ENCODE measurements at regions not wholly inside any gene's neighbourhood (a gene's known extent, or its start where the extent isn't known, plus 50 kb on each side); places are given as distances from the start of the nearest gene placed in this dataset.
"Not testable (repeated sequence)": the region's sequence is repeated elsewhere in the genome, so short reads cannot be mapped to it uniquely, and the experiment has no call there.

DNA sequence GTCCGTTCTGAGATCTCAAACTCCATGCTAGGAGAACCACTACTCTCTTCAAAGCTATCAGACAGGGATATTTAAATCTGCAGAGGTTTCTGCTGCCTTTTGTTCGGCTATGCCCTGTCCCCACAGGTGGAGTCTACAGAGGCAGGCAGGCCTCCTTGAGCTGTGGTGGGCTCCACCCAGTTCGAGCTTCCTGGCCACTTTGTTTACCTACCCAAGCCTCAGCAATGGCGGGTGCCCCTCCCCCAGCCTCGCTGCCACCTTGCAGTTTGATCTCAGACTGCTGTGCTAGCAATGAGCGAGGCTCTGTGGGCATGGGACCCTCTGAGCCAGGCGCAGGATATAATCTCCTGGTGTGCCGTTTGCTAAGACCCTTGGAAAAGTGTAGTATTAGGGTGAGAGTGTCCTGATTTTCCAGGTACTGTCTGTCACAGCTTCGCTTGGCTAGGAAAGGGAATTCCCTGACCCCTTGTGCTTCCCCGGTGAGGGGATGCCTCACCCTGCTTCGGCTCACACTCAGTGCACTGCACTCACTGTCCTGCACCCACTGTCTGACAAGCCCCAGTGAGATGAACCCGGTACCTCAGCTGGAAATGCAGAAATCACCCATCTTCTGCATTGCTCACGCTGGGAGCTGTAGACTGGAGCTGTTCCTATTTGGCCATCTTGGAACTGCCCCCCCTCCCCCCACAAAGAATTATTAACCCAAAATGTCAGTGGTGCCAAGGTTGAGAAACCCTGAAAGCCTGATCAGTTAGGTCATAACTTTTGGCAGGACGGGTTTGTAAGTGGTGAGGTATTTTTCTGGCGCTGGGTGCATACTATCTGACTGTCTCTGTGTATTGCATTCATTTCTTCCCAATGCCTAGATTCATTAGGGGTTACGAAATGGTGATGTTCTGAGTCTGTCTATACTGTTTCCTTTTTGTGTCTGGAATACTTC lies 181.4 kb downstream of the TEX29 start:
- DNase-seq (ENCODE audit: low read depth in 2 of 2), result not testable (repeated sequence)

DNA sequence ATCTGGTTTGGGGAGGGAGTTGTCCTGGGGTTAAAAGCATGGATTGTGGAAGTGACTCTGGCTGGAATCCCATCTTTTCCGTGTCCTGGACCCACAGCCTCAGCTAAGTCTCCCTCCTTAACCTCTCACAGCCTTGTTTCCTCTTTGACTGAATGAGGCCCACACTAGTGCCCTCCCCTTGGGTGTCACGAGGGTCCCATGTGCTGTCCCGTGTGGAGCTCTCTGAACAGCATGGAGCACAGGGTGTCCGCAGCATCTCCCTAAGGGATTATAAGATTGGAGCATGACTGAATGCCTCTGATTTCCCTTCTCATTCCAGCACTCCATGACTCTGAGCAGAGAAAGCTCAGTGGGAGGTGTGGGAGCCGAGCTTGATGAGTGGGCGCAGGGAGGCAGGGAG lies 182.5 kb downstream of the TEX29 start:
- no peak for DNase-seq (ENCODE audit: low read depth in 2 of 2)

DNA sequence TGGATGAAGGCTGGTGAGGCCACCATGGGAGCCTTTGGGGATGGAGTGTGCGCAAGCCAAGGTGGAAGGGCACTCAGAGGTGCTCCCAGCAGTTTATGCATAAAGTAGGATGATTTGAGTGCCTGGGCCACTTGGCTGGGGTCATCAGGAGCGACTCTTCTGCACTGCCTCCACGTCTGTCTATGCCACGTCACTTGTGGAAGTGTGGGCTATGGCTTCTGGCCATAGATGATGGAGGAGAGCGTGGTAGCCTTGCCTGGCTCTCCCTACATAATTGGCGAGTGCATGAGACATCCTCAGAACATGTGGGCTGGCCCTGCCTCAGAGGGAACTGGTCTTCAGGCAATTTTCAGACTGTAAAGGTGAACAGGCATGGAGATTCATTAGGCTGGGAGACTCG lies 182.9 kb downstream of the TEX29 start:
- no peak for DNase-seq (ENCODE audit: low read depth in 2 of 2)

DNA sequence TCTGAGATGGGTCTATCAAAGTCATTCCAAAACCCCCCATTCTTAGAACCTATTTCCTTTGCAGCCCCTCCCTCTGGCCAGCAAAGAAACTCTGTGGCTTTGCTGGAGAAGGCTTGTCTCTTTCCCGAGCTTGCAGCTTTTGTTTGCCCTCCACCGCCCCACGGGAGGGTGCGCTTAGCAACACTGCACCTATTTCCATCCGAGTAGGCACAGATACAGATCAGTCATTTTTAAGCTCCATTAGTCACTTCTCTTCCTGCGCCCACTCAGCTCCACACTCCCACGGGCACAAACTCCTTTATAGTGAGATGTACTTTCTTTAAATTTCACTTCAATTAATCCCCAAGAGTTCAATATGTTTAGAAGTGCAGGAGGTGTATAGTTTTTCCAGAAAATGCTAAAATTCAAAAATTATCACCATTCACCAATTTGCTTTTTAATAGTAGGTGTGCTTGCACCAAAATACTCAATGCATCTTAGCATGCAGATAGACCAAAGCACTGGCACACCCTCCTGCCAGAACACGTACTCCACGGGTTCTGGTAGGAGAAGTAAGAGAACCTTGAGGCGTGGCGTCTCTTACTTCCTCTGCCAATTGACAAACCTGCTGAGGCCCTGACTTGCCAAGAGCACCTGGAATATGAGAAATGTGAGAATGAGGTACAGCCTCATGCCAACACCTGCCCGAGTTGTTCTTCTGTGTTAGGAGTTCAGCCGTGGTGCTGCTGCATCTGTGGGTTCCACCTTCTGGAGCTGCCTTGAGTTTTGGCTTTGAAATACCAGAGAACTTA lies 183.7 kb downstream of the TEX29 start:
- DNase-seq (ENCODE audit: low read depth in 2 of 2), result no peak

DNA sequence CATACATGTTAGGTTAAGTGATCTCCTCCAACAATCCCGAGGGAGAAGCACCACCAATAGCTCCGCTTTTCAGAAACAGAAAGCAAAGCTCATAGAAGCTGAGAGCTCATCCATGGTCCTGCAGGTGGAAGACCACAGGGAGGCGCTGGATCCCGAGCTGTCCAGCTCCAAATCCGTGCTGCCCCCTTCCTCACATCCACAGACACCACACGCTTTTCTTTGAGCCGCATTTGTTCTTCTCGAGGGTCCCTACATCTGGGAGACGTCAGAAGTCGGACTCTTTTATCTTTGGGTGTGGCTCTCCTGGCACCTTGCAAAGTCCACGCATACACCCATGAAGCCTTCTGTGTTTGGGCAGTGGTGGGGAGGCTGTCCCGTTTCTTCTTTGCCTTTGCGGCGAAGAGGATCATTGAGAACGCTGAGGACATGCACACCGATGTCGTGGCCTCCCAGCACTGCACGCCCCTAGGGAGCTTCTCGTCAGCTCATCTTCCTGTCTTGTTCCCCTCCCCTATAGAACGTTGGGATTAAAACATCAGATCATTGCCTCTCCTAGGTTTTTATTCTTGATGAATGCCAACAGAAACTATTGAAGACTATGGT lies 184.8 kb downstream of the TEX29 start:
- DNase-seq (ENCODE audit: low read depth in 2 of 2), result no peak

DNA sequence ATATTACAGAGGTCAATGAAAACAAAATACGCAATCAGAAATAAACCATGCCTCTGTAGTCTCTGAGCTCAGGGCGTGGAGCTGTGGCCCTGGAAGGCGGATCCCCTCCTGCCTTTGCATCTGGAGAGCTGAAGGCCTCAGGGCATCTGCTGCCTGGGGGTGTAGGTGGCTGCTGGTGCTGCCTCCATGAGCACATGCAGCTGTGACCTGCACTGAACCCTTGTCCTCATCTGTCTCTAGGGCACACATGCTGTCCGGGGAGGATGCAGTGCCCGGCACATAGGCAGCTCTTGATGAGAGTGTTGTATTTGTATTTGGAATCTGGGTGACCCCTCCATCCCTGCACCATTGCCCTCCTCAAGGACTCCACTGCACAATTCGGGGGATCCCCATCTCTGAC lies 185.7 kb downstream of the TEX29 start:
- no peak for DNase-seq (ENCODE audit: low read depth in 2 of 2)

DNA sequence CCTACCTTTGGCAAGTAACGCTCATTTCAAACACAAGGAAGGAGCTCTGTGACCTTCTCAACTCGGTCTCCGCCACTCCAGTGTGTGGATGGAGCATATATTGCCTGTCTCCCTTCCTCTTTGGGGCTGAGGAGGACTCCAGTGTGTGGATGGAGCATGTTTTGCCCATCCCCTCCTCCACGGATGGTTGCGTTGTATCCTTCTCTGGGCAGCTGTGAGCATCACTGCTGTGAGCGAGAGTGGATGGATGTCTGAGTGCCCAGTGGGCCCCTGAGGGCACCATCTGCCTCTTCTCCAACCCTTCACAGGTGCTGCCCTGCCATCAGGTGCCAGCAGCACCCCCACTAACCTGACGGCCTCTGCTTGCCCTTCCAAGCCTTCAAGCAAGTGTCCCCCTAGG lies 186.2 kb downstream of the TEX29 start:
- DNase-seq (ENCODE audit: low read depth in 2 of 2), result no peak

DNA sequence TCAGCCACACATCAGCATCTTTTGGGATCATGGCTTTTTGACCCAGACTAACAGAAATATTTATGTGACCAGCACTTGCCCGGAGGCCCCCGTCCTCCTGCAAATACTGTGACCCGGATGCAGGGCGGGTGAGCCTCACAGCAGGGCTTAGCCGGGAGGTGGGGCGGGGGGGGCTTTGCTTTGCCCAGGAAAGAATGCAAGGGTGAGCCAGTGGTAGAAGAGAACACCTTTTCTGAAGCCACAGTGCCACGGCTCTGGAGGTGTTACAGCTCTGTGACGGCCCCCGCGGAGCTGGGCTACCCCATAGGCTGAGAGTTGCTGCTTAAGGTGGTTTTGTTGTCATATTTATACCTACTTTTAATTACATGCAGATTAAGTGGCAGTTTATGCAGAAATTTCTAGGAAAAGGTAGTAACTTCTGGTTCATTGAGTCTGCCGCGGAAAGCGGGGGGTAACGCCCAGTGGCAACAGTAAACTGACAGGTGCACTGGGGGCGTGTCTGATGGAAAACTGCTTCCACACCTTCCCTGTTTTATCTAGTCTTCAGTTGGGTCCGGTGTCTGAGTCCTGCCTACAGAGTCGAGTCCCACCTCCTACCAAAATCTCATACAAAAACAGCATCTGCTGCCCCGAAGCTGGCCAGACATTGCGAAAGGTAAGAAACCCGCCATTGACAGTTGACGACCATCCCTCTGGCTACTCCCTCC lies 187.9 kb downstream of the TEX29 start:
- no peak for DNase-seq (ENCODE audit: low read depth in 2 of 2)

DNA sequence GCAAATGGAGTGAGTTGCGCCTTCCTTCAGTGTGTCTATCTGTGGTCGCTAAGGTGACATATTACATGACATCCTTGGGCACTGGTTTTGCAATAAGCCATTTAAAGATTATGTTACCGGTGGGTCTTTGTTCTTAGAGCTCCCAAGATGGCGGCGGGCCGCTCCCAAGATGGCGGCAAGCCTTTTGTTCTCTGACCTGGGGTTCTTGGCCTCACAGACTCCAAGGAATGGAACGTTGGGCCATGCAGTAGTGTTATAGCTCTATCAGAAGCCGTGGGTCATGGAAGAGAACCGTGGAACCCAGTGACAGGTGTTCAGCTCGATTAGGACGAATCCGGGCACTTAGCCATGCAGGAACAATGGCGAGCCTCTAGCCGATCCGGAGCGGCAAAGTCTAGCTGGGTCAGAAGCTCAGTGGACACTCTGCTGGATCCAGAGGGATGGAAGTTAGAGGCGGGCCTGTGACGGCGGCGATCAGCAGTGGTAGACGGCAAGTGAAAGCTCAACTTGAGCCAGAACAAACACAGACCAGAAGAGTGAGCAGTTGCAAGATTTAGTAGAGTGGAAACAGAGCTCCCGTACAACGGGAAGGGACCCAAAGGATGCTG lies 188.6 kb downstream of the TEX29 start:
- no peak for DNase-seq (ENCODE audit: low read depth in 2 of 2)

DNA sequence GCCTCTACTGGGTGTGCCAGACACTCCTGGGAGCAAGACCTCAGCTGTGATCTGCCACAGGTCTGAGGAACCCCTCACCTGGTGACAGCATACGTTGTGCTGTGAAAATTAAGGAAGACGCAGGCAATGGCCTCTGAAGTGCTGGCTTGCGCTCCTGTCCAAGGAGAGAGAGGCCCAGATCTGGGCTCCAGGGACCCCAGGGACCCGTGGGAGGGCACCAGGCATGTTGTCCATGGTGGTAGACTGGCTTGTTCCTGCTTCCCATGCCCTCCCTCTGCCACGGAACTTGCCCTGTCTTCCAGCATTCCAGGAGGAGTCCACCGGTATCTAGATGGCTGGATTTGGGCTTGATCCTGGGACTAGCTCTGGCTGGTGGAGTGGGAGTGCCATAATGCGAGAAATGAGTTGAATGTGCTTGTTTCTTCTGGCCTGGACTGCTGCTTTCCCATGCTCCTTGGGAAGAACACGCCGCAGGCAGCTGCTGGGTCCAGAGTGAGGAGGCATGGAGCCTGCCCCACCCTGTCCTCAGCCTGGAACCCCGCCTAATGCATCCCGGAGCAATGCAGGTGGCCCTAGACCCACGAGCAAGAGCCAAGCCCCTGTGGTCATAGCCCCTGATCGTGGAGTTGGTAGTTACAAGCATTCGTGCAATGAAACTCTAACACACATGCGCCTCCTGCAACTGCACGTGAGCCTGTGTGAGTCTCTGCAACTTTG lies 190.2 kb downstream of the TEX29 start:
- DNase-seq (ENCODE audit: low read depth in 2 of 2), result no peak

DNA sequence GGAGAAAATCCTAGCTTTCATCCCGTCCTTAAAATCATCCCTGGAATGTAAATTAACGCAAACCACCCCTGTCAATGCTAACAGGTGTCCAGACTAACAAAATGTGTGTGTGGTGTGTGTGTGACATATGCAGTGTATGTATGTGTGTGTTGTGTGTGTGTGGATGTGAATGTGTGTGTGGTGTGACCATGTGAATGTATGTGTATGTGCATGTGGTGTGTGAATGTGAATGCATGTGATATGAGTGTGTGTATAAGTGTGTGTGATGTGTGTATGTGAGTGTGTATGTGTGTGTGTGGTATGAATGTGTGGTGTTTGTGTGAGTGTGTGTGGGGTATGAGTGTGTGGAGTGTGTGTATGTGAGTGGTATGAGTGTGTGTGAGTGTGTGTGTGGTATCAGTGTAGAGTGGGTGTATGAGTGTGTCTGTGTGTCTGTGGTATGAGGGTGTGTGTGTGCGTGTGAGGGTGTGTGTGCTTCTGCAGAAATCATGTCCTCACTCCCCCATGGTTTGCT lies 190.8 kb downstream of the TEX29 start:
- no peak for DNase-seq (ENCODE audit: low read depth in 2 of 2)

DNA sequence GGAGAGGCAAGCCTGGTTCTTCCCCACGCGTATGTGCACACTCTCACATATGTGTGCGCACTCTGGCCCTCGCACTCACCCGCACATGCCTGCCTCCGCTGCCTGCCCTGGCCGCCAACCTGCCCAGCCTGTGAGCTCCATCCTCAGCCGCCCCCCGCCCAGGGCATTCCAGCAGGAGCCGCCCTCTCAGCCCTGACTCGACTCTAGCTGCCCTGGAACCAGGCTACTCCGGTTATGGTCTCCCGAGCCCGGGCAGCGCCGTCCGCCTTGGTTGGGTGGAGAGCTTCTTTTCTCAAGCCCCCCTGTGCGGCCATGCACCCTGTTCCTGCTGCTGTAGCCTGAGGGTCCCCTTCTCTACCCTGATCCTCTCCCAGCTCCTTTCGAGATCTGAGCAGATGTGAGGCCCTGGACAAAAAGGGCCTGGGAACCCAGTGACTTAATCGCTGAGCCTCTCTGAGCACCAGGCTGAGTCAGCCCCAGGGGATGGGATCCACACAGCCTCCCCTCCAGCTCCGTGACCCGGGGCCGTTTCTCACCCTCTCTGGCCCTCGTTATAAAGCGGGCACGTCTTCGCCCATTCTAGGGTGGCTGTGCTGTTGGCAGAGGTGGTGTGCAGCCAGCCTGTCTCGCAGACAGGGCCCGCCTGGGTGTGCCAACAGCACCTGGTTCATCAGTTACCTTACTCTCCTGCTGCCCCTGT lies 191.5 kb downstream of the TEX29 start:
- no peak for DNase-seq (ENCODE audit: low read depth in 2 of 2)

DNA sequence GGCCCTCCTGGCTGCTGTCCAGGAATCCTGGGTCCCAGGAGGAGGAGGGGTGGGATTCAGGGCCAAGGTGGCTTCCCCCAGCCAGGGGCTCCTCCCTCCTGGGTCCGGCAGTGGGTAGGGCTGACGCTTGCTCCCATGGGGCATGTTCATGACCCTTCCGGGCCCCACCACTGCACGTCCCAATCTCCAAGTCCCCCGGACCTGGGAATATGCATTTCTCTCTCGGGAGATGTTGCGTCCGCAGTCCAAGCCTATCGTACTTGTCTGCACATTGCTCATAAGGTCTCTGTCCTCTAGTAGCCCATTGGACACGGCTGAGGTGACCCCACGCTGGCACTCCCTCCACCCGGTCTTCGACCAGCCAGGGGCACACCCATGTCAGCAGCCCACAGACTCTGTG lies 192.3 kb downstream of the TEX29 start:
- DNase-seq (ENCODE audit: low read depth in 2 of 2), result no peak

DNA sequence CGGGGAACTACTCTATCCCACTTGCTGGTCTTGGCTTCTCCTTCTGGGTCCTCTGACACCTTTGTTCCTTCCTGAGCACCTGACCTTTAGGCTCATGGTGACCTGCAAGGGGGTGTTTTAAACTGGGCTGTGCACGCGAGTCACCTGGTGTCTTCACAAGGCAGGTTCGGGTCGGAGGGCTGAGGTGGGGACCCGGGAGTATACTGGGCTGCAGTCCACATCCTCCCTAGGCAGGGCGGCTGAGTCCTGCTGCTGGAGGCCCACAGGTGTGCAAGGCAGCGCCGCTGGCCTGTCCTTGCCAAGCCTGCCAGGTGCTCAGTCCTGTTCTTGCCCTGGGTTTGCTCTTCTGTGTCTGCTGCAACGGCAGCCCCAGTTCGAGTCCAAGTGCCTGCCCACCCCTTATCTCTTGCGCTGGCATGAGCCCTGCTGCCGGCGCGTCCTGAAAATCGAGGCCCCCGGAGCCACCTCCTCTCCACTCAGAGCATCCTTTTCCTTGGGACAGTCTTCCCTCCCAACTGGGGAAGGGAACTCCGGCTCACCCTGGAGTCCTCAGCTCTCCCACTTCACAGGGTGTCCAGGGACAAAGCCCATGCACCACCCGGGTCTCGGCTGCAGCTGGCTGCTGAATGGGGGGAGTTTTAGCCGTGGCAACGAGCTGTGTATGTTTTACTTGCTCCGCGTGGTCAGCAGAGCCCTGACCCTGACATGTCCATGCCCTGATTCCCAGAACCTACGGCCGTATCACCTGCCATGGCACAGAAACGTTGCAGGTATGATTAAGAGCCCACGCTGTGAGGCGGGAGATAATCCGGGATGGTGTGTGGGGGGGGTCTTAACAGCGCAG lies 193.5 kb downstream of the TEX29 start:
- DNase-seq (ENCODE audit: low read depth in 2 of 2), result no peak

DNA sequence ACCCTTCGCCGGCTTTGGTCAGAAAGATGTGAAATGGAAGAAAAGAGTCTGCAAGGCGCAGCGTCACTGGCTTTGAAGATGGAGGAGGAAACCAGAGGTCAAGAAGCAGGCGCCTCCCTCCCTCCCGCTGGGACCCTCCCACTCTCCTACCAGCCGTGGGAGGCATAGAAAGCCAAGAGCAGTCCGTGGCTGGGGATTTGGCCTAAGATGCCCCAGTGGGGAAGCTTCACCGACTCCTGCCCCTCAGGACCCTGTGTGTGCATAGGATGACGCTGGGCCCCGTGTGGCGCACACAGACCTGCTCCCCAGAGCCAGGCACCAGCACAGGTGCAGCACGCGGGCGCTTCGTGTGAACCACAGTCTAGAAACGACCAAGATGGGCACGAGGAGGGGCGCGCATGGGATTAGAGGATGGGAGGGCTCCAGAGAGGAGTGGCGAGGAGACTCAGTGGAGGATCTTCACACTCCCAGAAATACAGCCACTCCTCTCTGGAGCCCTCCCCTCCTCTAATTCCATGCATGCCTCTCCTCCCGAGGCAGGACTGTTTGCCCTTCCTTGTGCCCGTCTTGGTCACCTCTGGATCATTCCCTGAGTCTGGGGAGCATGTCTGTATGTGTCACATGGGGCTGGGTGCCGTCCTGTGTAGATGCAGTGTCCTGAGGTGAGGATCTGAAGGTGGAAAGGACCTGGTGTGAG lies 194.3 kb downstream of the TEX29 start:
- no peak for DNase-seq (ENCODE audit: low read depth in 2 of 2)

DNA sequence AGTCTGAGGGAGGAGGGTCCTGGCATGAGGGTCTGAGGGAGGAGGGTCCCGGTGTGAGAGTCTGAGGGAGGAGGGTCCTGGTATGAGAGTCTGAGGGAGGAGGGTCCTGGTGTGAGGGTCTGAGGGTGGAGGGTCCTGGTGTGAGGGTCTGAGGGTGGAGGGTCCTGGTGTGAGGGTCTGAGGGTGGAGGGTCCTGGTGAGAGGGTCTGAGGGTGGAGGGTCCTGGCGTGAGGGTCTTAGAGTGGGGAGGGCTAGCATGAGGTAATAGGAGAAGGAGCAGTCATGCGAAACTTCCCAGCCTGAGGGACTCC lies 194.8 kb downstream of the TEX29 start:
- DNase-seq (ENCODE audit: low read depth in 2 of 2), result no peak

DNA sequence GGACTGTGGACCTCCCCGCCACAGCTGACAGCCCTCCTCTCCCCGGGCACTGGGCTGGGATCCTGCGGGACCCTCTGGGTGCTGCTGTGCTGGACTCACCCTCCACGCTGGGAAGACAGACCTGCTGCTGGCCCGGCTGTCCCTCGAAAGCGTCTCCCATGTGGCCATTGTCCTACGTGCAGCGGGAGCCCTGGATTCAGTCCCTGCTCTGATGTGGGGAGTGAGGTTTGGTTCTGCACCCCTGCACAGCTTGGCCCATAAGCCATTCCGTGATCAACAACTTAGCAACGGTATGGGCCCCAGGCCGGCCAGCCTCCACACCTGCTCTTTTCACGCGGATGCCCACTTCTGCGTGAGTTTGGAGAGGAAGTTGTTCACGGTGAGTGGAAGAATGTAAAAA lies 195.2 kb downstream of the TEX29 start:
- DNase-seq (ENCODE audit: low read depth in 2 of 2), result no peak

Data from stimulated activated CD4-positive, alpha-beta T cell treated with anti-CD3 and anti-CD28 coated beads, Interleukin-1b, Interleukin-23, amount 100 ng/mL, for 1 hour (primary cell).